Body of pancreas (tissue), 4 donors: ENCODE measurements at regions not wholly inside any gene's neighbourhood (a gene's known extent, or its start where the extent isn't known, plus 50 kb on each side); places are given as distances from the start of the nearest gene placed in this dataset.

Source experiments
- ATAC-seq: fragments of 150-250 bp; one replicate; pipeline ENCODE4 v1.9.1; 2016
- DNase-seq, 4 donors: peaks; one replicate each; pipeline ENCODE4 v3.0.0-alpha.2; 2019
- H3K27ac ChIP-seq, 4 donors: fragments of 200-600 bp; sonication (generic); 1 replicate in 3 of 4; 2 replicates in 1 of 4; pipeline versions ENCODE4 v1.5.1 to v1.6.1; 2016 to 2019; ENCODE audit warnings: mild to moderate bottlenecking in 1 of 4, mixed read lengths in 1 of 4, moderate library complexity in 1 of 4
- H3K27me3 ChIP-seq, 2 donors: fragments of 200-600 bp; sonication (generic); one replicate each; pipeline ENCODE4 v1.6.0; 2016; ENCODE audit warnings: mild to moderate bottlenecking in 1 of 2
- H3K36me3 ChIP-seq, 2 donors: fragments of 200-600 bp; sonication (generic); replicated peaks in 1 of 2; 2 replicates each; pipeline ENCODE4 v1.5.1; 2016; ENCODE audit warnings: low read depth in 2 of 2; ENCODE audit not compliant: insufficient read depth in 1 of 2
- H3K4me1 ChIP-seq: fragments of 200-600 bp; sonication (generic); one replicate; pipeline ENCODE4 v1.6.0; 2016
- H3K4me3 ChIP-seq, 2 donors: fragments of 200-600 bp; sonication (generic); 1 replicate in 1 of 2; 2 replicates in 1 of 2; pipeline ENCODE4 v1.5.1; 2016 to 2019
- H3K9me3 ChIP-seq, 3 donors: fragments of 200-600 bp; sonication (generic); 1 replicate in 2 of 3; 2 replicates in 1 of 3; pipeline ENCODE4 v1.5.1; 2016
- POLR2A ChIP-seq, 3 donors: fragments of 450-650 bp; IDR thresholded peaks; one replicate each; pipeline ENCODE4 v1.6.1; 2016; ENCODE audit warnings: antibody characterized with exemption in 3 of 3, mild to moderate bottlenecking in 2 of 3
- WGBS, 2 donors: methylation state at CpG; one replicate each; pipeline ENCODE4 v1.1.5; 2017; 5-methylcytosine and 5-hydroxymethylcytosine counted together
- intact Hi-C: fragments of 100-400 bp; cut with DNase I; formaldehyde crosslinking; loops from one replicate; pipeline ENCODE4 v1.15.1; 2023
- TF ChIP-seq, protein P1 (sequence below), 7 experiments: fragments of 450-650 bp in 4 of 7; fragments of 200-600 bp in 3 of 7; sonication (generic) in 3 of 7; IDR thresholded peaks; one replicate each; pipeline ENCODE4 v1.5.1; 2016 to 2019; ENCODE audit warnings: antibody characterized with exemption in 7 of 7

DNA sequence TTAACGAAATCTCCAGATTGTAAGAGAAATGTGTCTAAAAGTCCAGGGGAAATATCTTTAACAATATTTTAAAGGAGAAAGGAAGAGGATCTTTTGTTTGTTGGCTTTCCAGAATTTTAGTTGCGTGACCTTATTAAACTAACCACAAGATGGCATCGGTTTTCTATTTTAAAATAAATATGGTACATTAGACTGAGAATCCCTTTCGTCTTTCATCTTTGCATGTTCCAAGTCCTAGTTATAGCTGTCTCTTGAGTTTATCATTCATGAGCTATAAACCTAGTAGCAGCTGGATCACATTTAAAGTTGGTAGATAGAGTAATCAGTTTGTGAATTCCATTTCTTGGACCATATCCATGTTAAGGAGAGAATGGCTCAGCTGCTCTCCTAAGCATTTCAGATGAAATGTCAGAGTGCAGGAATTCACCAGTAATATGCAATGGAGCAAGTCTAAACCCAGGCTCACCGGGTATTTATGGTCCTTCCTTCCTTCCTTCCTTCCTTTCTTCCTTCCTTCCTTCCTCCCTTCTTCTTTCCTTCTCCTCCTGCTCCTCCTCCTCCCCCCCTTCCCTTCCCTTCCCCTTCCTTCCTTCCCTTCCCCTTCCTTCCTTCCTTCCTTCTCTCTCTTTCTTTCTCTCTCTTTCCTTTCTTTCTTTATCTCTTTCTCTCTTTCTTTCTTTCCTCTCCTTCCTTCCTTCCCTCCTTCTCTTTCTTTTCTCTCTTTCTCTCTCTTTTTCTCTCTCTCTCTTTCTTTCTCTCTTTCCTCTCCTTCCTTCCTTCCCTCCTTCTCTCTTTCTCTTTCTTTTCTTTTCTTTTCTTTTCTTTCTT lies 57.8 kb upstream of the RAB18 start:
- DNase-seq (no peak), ATAC-seq (no peak)
- intact Hi-C loops = loop anchor here (10.0 kb wide), 2 partner anchors 208 to 948 kb away; no protein-coding TSS in a partner anchor
- Histone ChIP-seq H3K9me3 (no peaks in the 10 kb centered on the region), H3K4me3 (no peak overlapping the region), H3K27me3 (no peaks in the 10 kb centered on the region), H3K27ac (no peak overlapping the region), H3K36me3 (no peaks in the 10 kb centered on the region), H3K4me1 (no peaks in the 10 kb centered on the region)
- WGBS, 2 donors = 5 to 6% methylated on average over 5 of the region's 5 CpGs
- TF ChIP-seq, protein P1, sequence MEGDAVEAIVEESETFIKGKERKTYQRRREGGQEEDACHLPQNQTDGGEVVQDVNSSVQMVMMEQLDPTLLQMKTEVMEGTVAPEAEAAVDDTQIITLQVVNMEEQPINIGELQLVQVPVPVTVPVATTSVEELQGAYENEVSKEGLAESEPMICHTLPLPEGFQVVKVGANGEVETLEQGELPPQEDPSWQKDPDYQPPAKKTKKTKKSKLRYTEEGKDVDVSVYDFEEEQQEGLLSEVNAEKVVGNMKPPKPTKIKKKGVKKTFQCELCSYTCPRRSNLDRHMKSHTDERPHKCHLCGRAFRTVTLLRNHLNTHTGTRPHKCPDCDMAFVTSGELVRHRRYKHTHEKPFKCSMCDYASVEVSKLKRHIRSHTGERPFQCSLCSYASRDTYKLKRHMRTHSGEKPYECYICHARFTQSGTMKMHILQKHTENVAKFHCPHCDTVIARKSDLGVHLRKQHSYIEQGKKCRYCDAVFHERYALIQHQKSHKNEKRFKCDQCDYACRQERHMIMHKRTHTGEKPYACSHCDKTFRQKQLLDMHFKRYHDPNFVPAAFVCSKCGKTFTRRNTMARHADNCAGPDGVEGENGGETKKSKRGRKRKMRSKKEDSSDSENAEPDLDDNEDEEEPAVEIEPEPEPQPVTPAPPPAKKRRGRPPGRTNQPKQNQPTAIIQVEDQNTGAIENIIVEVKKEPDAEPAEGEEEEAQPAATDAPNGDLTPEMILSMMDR (IDR thresholded peaks at IDR 0.05) = peak in 6 of 7 experiments; percentile 37 to 51 (median 48)
- TF ChIP-seq POLR2A (IDR thresholded peaks at IDR 0.05) = no peak

DNA sequence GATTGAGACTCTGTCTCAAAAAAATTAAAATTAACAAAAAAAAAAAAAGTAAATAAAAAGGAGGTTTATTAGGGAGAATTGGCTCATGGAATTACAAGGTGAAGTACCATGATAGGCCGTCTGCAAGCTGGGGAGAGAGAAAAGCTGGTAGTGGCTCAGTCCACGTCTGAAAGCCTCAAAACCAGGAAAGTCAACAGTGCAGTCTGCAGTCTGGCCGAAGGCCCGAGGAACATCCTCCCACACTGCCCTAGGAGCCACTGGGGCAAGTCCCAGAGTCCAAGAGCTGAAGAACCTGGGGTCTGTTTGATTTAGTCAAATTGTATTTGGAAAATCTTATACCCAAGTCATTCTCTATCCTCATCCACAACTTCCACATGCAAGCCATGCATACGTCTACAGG lies 59.0 kb upstream of the RAB18 start:
- Histone ChIP-seq H3K27me3 (no peaks in the 10 kb centered on the region), H3K4me3 (no peak overlapping the region), H3K27ac (no peak overlapping the region), H3K36me3 (no peaks in the 10 kb centered on the region), H3K9me3 (no peaks in the 10 kb centered on the region), H3K4me1 (peaks cover 5% of the 10 kb centered on the region)
- DNase-seq (no peak), ATAC-seq (no peak)
- intact Hi-C loops = loop anchor here (10.0 kb wide), 2 partner anchors 210 to 950 kb away; no protein-coding TSS in a partner anchor
- no peak for TF ChIP-seq POLR2A (IDR thresholded peaks at IDR 0.05)
- TF ChIP-seq, protein P1 (IDR thresholded peaks at IDR 0.05) = no peak
- WGBS, 2 donors = 49 to 62% methylated on average over 5 of the region's 5 CpGs

DNA sequence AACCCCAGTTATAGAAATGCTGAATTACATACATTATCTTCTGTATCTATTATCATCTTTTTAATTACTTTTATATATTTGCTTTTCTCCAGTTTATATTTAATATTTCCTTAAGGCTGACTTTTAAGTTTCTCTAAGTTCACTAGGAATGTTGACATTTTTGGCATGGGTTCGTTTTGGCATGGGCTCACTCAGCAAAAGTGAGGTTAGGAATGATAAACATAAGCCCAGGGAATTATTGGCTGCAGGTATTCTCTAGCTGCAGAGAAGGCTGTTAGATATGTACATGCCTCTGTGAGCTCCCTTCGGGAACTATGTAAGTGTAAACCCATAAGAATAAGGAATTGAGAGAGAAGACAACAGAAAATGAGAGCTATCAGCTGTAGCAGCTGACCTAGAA lies 63.6 kb upstream of the RAB18 start:
- Histone ChIP-seq H3K27me3 (no peaks in the 10 kb centered on the region), H3K4me1 (peaks cover 5% of the 10 kb centered on the region), H3K9me3 (no peaks in the 10 kb centered on the region), H3K36me3 (no peaks in the 10 kb centered on the region), H3K4me3 (no peak overlapping the region), H3K27ac (no peak overlapping the region)
- TF ChIP-seq, protein P1 (IDR thresholded peaks at IDR 0.05) = no peak
- no peak for TF ChIP-seq POLR2A (IDR thresholded peaks at IDR 0.05)
- DNase-seq (peak in 1 of 4 donors; percentile 26), ATAC-seq (no peak)
- intact Hi-C loops = loop anchor here (10.0 kb wide), 2 partner anchors 214 to 954 kb away; no protein-coding TSS in a partner anchor
- WGBS, 2 donors = 11 to 15% methylated on average over 2 of the region's 2 CpGs

DNA sequence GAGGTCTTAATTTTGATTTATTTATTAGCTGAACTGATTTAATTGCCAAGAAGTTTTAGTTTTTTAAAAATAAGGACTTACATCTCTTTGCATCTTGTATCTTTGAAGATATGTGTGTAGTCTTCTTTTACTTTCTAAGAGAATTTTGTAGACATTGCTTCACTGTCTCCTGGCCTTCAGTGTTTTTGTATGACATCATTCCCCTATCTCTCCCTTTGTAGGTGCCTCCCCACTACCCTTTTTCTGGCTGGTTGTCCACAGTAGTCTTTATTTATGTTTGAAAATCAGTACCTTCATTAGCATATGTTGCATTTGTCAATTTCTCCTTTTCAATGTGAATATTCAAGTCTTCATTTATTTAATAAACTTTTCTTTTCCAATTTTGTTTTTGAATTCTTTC lies 64.1 kb upstream of the RAB18 start:
- Histone ChIP-seq H3K36me3 (no peaks in the 10 kb centered on the region), H3K4me1 (peaks cover 5% of the 10 kb centered on the region), H3K4me3 (no peak overlapping the region), H3K27me3 (no peaks in the 10 kb centered on the region), H3K9me3 (no peaks in the 10 kb centered on the region), H3K27ac (no peak overlapping the region)
- TF ChIP-seq, protein P1 (IDR thresholded peaks at IDR 0.05) = no peak
- TF ChIP-seq POLR2A (IDR thresholded peaks at IDR 0.05) = no peak
- DNase-seq (no peak), ATAC-seq (no peak)
- intact Hi-C loops = loop anchor here (10.0 kb wide), 2 partner anchors 215 to 955 kb away; no protein-coding TSS in a partner anchor
